PC-9 (cell line): ENCODE measurements at regions not wholly inside any gene's neighbourhood (a gene's known extent, or its start where the extent isn't known, plus 50 kb on each side); places are given as distances from the start of the nearest gene placed in this dataset.

Source experiments
- BruUV-seq: library from RNA; stranded (reverse); fragments of 400-500 nt; replicated peaks from 2 replicates; lab custom pipeline; 2021; lab: Mats Ljungman, UMichigan
- CTCF ChIA-PET: fragments of 300-600 bp; sonication (Branson Sonifier 250); formaldehyde crosslinking; loops from one replicate; lab custom pipeline; 2022; ENCODE audit warnings: antibody characterized with exemption; lab: Charles Lee
- POLR2A ChIA-PET: fragments of 300-600 bp; sonication (Branson Sonifier 250); formaldehyde crosslinking; loops from one replicate; lab custom pipeline; 2022; ENCODE audit warnings: antibody characterized with exemption; ENCODE audit not compliant: unreplicated experiment; lab: Charles Lee
- DNase-seq, 2 experiments: peaks; one replicate each; pipeline versions ENCODE4 v3.0.0 to v3.0.0-alpha.2; 2015 to 2022; ENCODE audit warnings: mixed read lengths in 1 of 2
- H2AFZ ChIP-seq: fragments of 200-600 bp; sonication (generic); 2 replicates; pipeline ENCODE4 v1.8.1; 2017; ENCODE audit warnings: antibody characterized with exemption
- H3F3A ChIP-seq: fragments of 200-600 bp; sonication (generic); 2 replicates; pipeline ENCODE4 v1.8.1; 2017; ENCODE audit warnings: antibody characterized with exemption, mild to moderate bottlenecking, low read depth; ENCODE audit not compliant: insufficient read depth
- H3K27ac ChIP-seq: fragments of 200-600 bp; sonication (generic); 2 replicates; pipeline ENCODE4 v1.6.1; 2016; ENCODE audit warnings: mixed run types
- H3K27me3 ChIP-seq: fragments of 200-600 bp; sonication (generic); 2 replicates; pipeline ENCODE4 v1.6.1; 2016; ENCODE audit warnings: low read depth, mixed run types; ENCODE audit not compliant: insufficient read depth
- H3K36me3 ChIP-seq: fragments of 200-600 bp; sonication (generic); 2 replicates; pipeline ENCODE4 v1.6.1; 2016; ENCODE audit warnings: low read depth, mixed run types
- H3K4me1 ChIP-seq: fragments of 200-600 bp; sonication (generic); replicated peaks from 2 replicates; pipeline ENCODE4 v1.6.1; 2016; ENCODE audit warnings: mixed run types; ENCODE audit not compliant: insufficient read depth
- H3K4me2 ChIP-seq: fragments of 200-600 bp; sonication (generic); 2 replicates; pipeline ENCODE4 v1.6.1; 2017; ENCODE audit warnings: mixed run types
- H3K4me3 ChIP-seq: fragments of 200-600 bp; sonication (generic); 2 replicates; pipeline ENCODE4 v1.6.1; 2016; ENCODE audit warnings: mixed run types
- H3K79me2 ChIP-seq: fragments of 200-600 bp; sonication (generic); 2 replicates; pipeline ENCODE4 v1.6.1; 2017; ENCODE audit warnings: low read depth, mixed run types
- H3K9me2 ChIP-seq: fragments of 200-600 bp; sonication (generic); 2 replicates; pipeline ENCODE4 v1.8.1; 2017; ENCODE audit warnings: mild to moderate bottlenecking; ENCODE audit not compliant: insufficient read depth
- H3K9me3 ChIP-seq: fragments of 200-600 bp; sonication (generic); 2 replicates; pipeline ENCODE4 v1.8.1; 2016; ENCODE audit warnings: low read depth; ENCODE audit not compliant: insufficient read depth
- H4K20me1 ChIP-seq: fragments of 200-600 bp; sonication (generic); 2 replicates; pipeline ENCODE4 v1.8.1; 2017; ENCODE audit not compliant: insufficient read depth
- CTCF ChIP-seq: fragments of 200-600 bp; sonication (generic); conservative IDR thresholded peaks from 2 replicates; pipeline ENCODE4 v1.6.1; 2017; ENCODE audit warnings: mixed run types, antibody characterized with exemption, mild to moderate bottlenecking, moderate library complexity
- EZH2 ChIP-seq: fragments of 200-600 bp; sonication (generic); IDR thresholded peaks from 2 replicates; pipeline ENCODE4 v1.8.0; 2017; ENCODE audit warnings: antibody characterized with exemption, low read depth
- intact Hi-C: fragments of 100-400 bp; cut with micrococcal nuclease; formaldehyde crosslinking; loops from one replicate; pipeline ENCODE4 v1.10.0; 2022; ENCODE audit not compliant: unreplicated experiment

GRCh38 chr2:45134014-45134413, 124.8 kb upstream of the SIX2 start:
- Histone ChIP-seq H3K27me3 (no peaks in the 10 kb centered on the region), H3F3A (peaks cover 4% of the 10 kb centered on the region), H3K4me3 (no peak overlapping the region), H3K4me1 (peaks cover 26% of the 10 kb centered on the region), H3K9me3 (no peaks in the 10 kb centered on the region), H2AFZ (peak overlapping the region; percentile 7; the same call in 1 of the 2 replicates), H3K9me2 (no peaks in the 10 kb centered on the region), H3K4me2 (no peak overlapping the region), H3K36me3 (no peaks in the 10 kb centered on the region), H3K79me2 (no peaks in the 10 kb centered on the region), H4K20me1 (no peaks in the 10 kb centered on the region), H3K27ac (no peak overlapping the region)
- no peak for DNase-seq
- BruUV-seq, result no TSS peak
- no peak for TF ChIP-seq CTCF
- no peak for TF ChIP-seq EZH2
- intact Hi-C loops, result no loop called here
- ChIA-PET POLR2A (interaction anchor here (0.5 to 0.7 kb wide), 2 partner anchors 39 to 288 kb away, joined by 3 to 4 read pairs; no protein-coding TSS in a partner anchor), CTCF (no interaction called here)

- intact Hi-C loops, result no loop called here
Measured at GRCh38 chr2:45132551-45132950, 123.3 kb upstream of the SIX2 start.

GRCh38 chr2:45131587-45131986, 122.3 kb upstream of the SIX2 start:
- no peaks in the 10 kb centered on the region for H3K36me3 ChIP-seq
- peaks cover 7% of the 10 kb centered on the region for H3F3A ChIP-seq
- no peaks in the 10 kb centered on the region for H4K20me1 ChIP-seq
- no peak for TF ChIP-seq EZH2
- TF ChIP-seq CTCF, result no peak
- no peak for DNase-seq
- intact Hi-C loops, result no loop called here
- H3K79me2 ChIP-seq, result no peaks in the 10 kb centered on the region
- BruUV-seq, result no TSS peak
- no peak overlapping the region for H3K27ac ChIP-seq
- no peak overlapping the region for H2AFZ ChIP-seq
- no peaks in the 10 kb centered on the region for H3K9me2 ChIP-seq
- no peaks in the 10 kb centered on the region for H3K9me3 ChIP-seq
- H3K4me2 ChIP-seq, result no peak overlapping the region
- H3K27me3 ChIP-seq, result no peaks in the 10 kb centered on the region
- no peak overlapping the region for H3K4me3 ChIP-seq
- peaks cover 39% of the 10 kb centered on the region for H3K4me1 ChIP-seq
- CTCF ChIA-PET, result interaction anchor here (1.0 kb wide), 1 partner anchor 8 kb away, joined by 9 read pairs; no protein-coding TSS in a partner anchor
- POLR2A ChIA-PET, result no interaction called here

More at GRCh38 chr2:45132551-45132950, 123.3 kb upstream of the SIX2 start:
- no peaks in the 10 kb centered on the region for H3K9me3 ChIP-seq
- no peak overlapping the region for H2AFZ ChIP-seq
- H3K36me3 ChIP-seq, result no peaks in the 10 kb centered on the region
- no peaks in the 10 kb centered on the region for H3K79me2 ChIP-seq
- peaks cover 39% of the 10 kb centered on the region for H3K4me1 ChIP-seq
- BruUV-seq, result no TSS peak
- ChIA-PET POLR2A (no interaction called here), CTCF (interaction anchor here (1.0 kb wide), 1 partner anchor 9 kb away, joined by 9 read pairs; no protein-coding TSS in a partner anchor)
- no peaks in the 10 kb centered on the region for H4K20me1 ChIP-seq
- H3K27ac ChIP-seq, result no peak overlapping the region
- peaks cover 7% of the 10 kb centered on the region for H3F3A ChIP-seq
- no peaks in the 10 kb centered on the region for H3K9me2 ChIP-seq
- TF ChIP-seq CTCF (no peak), EZH2 (no peak)
- no peaks in the 10 kb centered on the region for H3K27me3 ChIP-seq
- no peak overlapping the region for H3K4me3 ChIP-seq
- no peak overlapping the region for H3K4me2 ChIP-seq
- no peak for DNase-seq
